Loucy (cell line): ENCODE measurements at regions not wholly inside any gene's neighbourhood (a gene's known extent, or its start where the extent isn't known, plus 50 kb on each side); places are given as distances from the start of the nearest gene placed in this dataset.

Experiments used
- H2AFZ ChIP-seq: fragments of 200-600 bp; sonication (generic); 2 replicates; pipeline ENCODE4 v1.6.0; 2016; ENCODE audit warnings: antibody characterized with exemption, mild to moderate bottlenecking, low read length, moderate library complexity
- H3F3A ChIP-seq: fragments of 200-600 bp; 2 replicates; pipeline ENCODE4 v1.6.0; 2016; ENCODE audit warnings: antibody characterized with exemption, low read depth, mild to moderate bottlenecking
- H3K27me3 ChIP-seq: fragments of 200-600 bp; sonication (generic); 2 replicates; pipeline ENCODE4 v1.6.1; 2014; ENCODE audit warnings: low read length, mild to moderate bottlenecking; ENCODE audit not compliant: insufficient read depth, poor library complexity, severe bottlenecking
- H3K36me3 ChIP-seq: fragments of 200-600 bp; sonication (generic); 2 replicates; pipeline ENCODE4 v1.6.1; 2016; ENCODE audit warnings: low read length; ENCODE audit not compliant: insufficient read depth
- H3K4me1 ChIP-seq: fragments of 200-600 bp; sonication (generic); 2 replicates; pipeline ENCODE4 v1.5.1; 2014; ENCODE audit warnings: low read length, mild to moderate bottlenecking; ENCODE audit not compliant: insufficient read depth, poor library complexity, severe bottlenecking
- H3K4me2 ChIP-seq: fragments of 200-600 bp; sonication (generic); 2 replicates; pipeline ENCODE4 v1.6.0; 2014; ENCODE audit warnings: antibody characterized with exemption, low read length, low read depth, mild to moderate bottlenecking; ENCODE audit not compliant: poor library complexity, severe bottlenecking
- H3K4me3 ChIP-seq: fragments of 200-600 bp; sonication (generic); 2 replicates; pipeline ENCODE4 v1.5.1; 2014; ENCODE audit warnings: low read length, mild to moderate bottlenecking, mixed read lengths; ENCODE audit not compliant: poor library complexity, severe bottlenecking
- H3K79me2 ChIP-seq: fragments of 200-600 bp; sonication (generic); 2 replicates; pipeline ENCODE4 v1.6.1; 2014; ENCODE audit warnings: low read length; ENCODE audit not compliant: insufficient read depth
- H3K9ac ChIP-seq: fragments of 200-600 bp; sonication (generic); 2 replicates; pipeline ENCODE4 v1.6.0; 2014; ENCODE audit warnings: mild to moderate bottlenecking, low read depth, low read length, moderate library complexity; ENCODE audit not compliant: poor library complexity, severe bottlenecking
- H3K9me2 ChIP-seq: fragments of 200-600 bp; sonication (generic); replicated peaks from 2 replicates; pipeline ENCODE4 v1.6.1; 2016; ENCODE audit warnings: low read depth, low read length, mixed read lengths
- H3K9me3 ChIP-seq: fragments of 200-600 bp; sonication (generic); 2 replicates; pipeline ENCODE4 v1.6.1; 2014; ENCODE audit warnings: mild to moderate bottlenecking, antibody characterized with exemption, low read length, low read depth; ENCODE audit not compliant: insufficient read depth
- H4K20me1 ChIP-seq: fragments of 200-600 bp; sonication (generic); 2 replicates; pipeline ENCODE4 v1.6.0; 2014; ENCODE audit warnings: antibody characterized with exemption, low read length, mild to moderate bottlenecking; ENCODE audit not compliant: insufficient read depth, poor library complexity, severe bottlenecking
- CTCF ChIP-seq: fragments of 200-600 bp; sonication (generic); conservative IDR thresholded peaks from 2 replicates; pipeline ENCODE4 v1.5.1; 2014; ENCODE audit warnings: mild to moderate bottlenecking, antibody characterized with exemption, low read length
- EZH2phosphoT487 ChIP-seq: fragments of 200-600 bp; IDR thresholded peaks from 2 replicates; pipeline ENCODE4 v1.6.1; 2018; ENCODE audit warnings: antibody characterized with exemption, mild to moderate bottlenecking, moderate library complexity, borderline replicate concordance

- H3K4me1 ChIP-seq = no peaks in the 10 kb centered on the region
- no peak overlapping the region for H3K4me3 ChIP-seq
- no peak overlapping the region for H3K4me2 ChIP-seq
- no peaks in the 10 kb centered on the region for H3K27me3 ChIP-seq
- H3F3A ChIP-seq = no peaks in the 10 kb centered on the region
- no peaks in the 10 kb centered on the region for H3K9me2 ChIP-seq
- H3K9ac ChIP-seq = no peak overlapping the region
- no peaks in the 10 kb centered on the region for H3K36me3 ChIP-seq
- no peaks in the 10 kb centered on the region for H3K9me3 ChIP-seq
- TF ChIP-seq CTCF = no peak
- TF ChIP-seq EZH2phosphoT487 = no peak
- H4K20me1 ChIP-seq = no peaks in the 10 kb centered on the region
- H3K79me2 ChIP-seq = no peaks in the 10 kb centered on the region
- H2AFZ ChIP-seq = no peak overlapping the region
Observed at GRCh38 chr7:52088008-52088901, 771.6 kb upstream of the COBL start.

GRCh38 chr7:52085610-52086009 lies 769.0 kb upstream of the COBL start:
- H3K4me2 ChIP-seq = no peak overlapping the region
- no peak for TF ChIP-seq EZH2phosphoT487
- no peak for TF ChIP-seq CTCF

GRCh38 chr7:52080493-52080892 lies 763.9 kb upstream of the COBL start:
- H3K36me3 ChIP-seq = no peaks in the 10 kb centered on the region

More at GRCh38 chr7:52085610-52086009, 769.0 kb upstream of the COBL start:
- no peak overlapping the region for H3K4me3 ChIP-seq
- no peaks in the 10 kb centered on the region for H4K20me1 ChIP-seq
- no peaks in the 10 kb centered on the region for H3K27me3 ChIP-seq
- H3K4me1 ChIP-seq = no peaks in the 10 kb centered on the region
- H3F3A ChIP-seq = no peaks in the 10 kb centered on the region
- no peaks in the 10 kb centered on the region for H3K9me2 ChIP-seq
- no peak overlapping the region for H2AFZ ChIP-seq
- H3K36me3 ChIP-seq = no peaks in the 10 kb centered on the region
- H3K9ac ChIP-seq = no peak overlapping the region
- H3K79me2 ChIP-seq = no peaks in the 10 kb centered on the region
- H3K9me3 ChIP-seq = no peaks in the 10 kb centered on the region; the same call in 1 of the 2 replicates

More at GRCh38 chr7:52080493-52080892, 763.9 kb upstream of the COBL start:
- Histone ChIP-seq H3F3A (no peaks in the 10 kb centered on the region), H4K20me1 (no peaks in the 10 kb centered on the region), H3K4me2 (no peak overlapping the region), H3K79me2 (no peaks in the 10 kb centered on the region), H3K27me3 (no peaks in the 10 kb centered on the region), H2AFZ (no peak overlapping the region), H3K9me2 (no peaks in the 10 kb centered on the region), H3K9ac (no peak overlapping the region), H3K4me1 (no peaks in the 10 kb centered on the region), H3K9me3 (no peaks in the 10 kb centered on the region; the same call in 1 of the 2 replicates), H3K4me3 (no peak overlapping the region)
- TF ChIP-seq CTCF = no peak
